HTR-8/SVneo (cell line): ENCODE measurements at regions not wholly inside any gene's neighbourhood (a gene's known extent, or its start where the extent isn't known, plus 50 kb on each side); places are given as distances from the start of the nearest gene placed in this dataset.

Experiments
- DNase-seq: peaks from one replicate; pipeline ENCODE4 v3.0.0; 2011; ENCODE audit warnings: low spot score, mixed read lengths; ENCODE audit not compliant: insufficient read length
- FAIRE-seq: peaks from 2 replicates; lab custom pipeline; 2011; peaks lifted over from hg19 to GRCh38; lab: Jason Lieb, UNC

GRCh38 chr15:47194718-47195117 is 522.6 kb upstream of the SEMA6D start:
- DNase-seq (no peak), FAIRE-seq (no peak)

- FAIRE-seq (peak; percentile 83), DNase-seq (peak; percentile 48)
Observed at GRCh38 chr15:47196048-47196447, 521.3 kb upstream of the SEMA6D start.

- FAIRE-seq = no peak
- DNase-seq = no peak
Observed at GRCh38 chr15:47203993-47204392, 513.3 kb upstream of the SEMA6D start.

- DNase-seq (no peak), FAIRE-seq (no peak)
Observed at GRCh38 chr15:47206358-47206978, 510.8 kb upstream of the SEMA6D start.

GRCh38 chr15:47209591-47209990 is 507.7 kb upstream of the SEMA6D start:
- no peak for DNase-seq
- FAIRE-seq = no peak

GRCh38 chr15:47212222-47213010 is 504.9 kb upstream of the SEMA6D start:
- no peak for FAIRE-seq
- no peak for DNase-seq

GRCh38 chr15:47213883-47214282 is 503.4 kb upstream of the SEMA6D start:
- no peak for DNase-seq
- FAIRE-seq = no peak

- no peak for DNase-seq
- FAIRE-seq = no peak
Observed at GRCh38 chr15:47218295-47218694, 499.0 kb upstream of the SEMA6D start.

- FAIRE-seq (no peak), DNase-seq (no peak)
Observed at GRCh38 chr15:47244361-47244760, 472.9 kb upstream of the SEMA6D start.

- FAIRE-seq (no peak), DNase-seq (no peak)
Observed at GRCh38 chr15:47246317-47246716, 471.0 kb upstream of the SEMA6D start.

- FAIRE-seq = no peak
- no peak for DNase-seq
Observed at GRCh38 chr15:47258521-47258920, 458.8 kb upstream of the SEMA6D start.

GRCh38 chr15:47265686-47266085 is 451.6 kb upstream of the SEMA6D start:
- FAIRE-seq (no peak), DNase-seq (no peak)

GRCh38 chr15:47266566-47266965 is 450.7 kb upstream of the SEMA6D start:
- DNase-seq = no peak
- FAIRE-seq = no peak

- FAIRE-seq = no peak
- no peak for DNase-seq
Observed at GRCh38 chr15:47273864-47274263, 443.4 kb upstream of the SEMA6D start.

- DNase-seq (no peak), FAIRE-seq (no peak)
Observed at GRCh38 chr15:47283246-47283645, 434.1 kb upstream of the SEMA6D start.

- no peak for DNase-seq
- FAIRE-seq = no peak
Observed at GRCh38 chr15:47288794-47289193, 428.5 kb upstream of the SEMA6D start.

GRCh38 chr15:47289656-47290055 is 427.6 kb upstream of the SEMA6D start:
- FAIRE-seq (no peak), DNase-seq (no peak)

- FAIRE-seq = no peak
Observed at GRCh38 chr15:47291767-47292166, 425.5 kb upstream of the SEMA6D start.

GRCh38 chr15:47292638-47293190 is 424.6 kb upstream of the SEMA6D start:
- no peak for FAIRE-seq
- no peak for DNase-seq

More at GRCh38 chr15:47291767-47292166, 425.5 kb upstream of the SEMA6D start:
- no peak for DNase-seq

- no peak for FAIRE-seq
- DNase-seq = peak; percentile 12
Observed at GRCh38 chr15:47293466-47294162, 423.7 kb upstream of the SEMA6D start.

GRCh38 chr15:47294765-47295259 is 422.5 kb upstream of the SEMA6D start:
- DNase-seq (no peak), FAIRE-seq (no peak)
